NCI-H345 treated with DMSO at 0.1 percent for 48 hours (cell line): ENCODE measurements at regions not wholly inside any gene's neighbourhood (a gene's known extent, or its start where the extent isn't known, plus 50 kb on each side); places are given as distances from the start of the nearest gene placed in this dataset.
"Not testable (repeated sequence)": the region's sequence is repeated elsewhere in the genome, so short reads cannot be mapped to it uniquely, and the experiment has no call there.

Source experiments
- DNase-seq: peaks from one replicate; lab custom pipeline; 2025; ENCODE audit not compliant: unreplicated experiment; lab: John Stamatoyannopoulos, UW

DNA sequence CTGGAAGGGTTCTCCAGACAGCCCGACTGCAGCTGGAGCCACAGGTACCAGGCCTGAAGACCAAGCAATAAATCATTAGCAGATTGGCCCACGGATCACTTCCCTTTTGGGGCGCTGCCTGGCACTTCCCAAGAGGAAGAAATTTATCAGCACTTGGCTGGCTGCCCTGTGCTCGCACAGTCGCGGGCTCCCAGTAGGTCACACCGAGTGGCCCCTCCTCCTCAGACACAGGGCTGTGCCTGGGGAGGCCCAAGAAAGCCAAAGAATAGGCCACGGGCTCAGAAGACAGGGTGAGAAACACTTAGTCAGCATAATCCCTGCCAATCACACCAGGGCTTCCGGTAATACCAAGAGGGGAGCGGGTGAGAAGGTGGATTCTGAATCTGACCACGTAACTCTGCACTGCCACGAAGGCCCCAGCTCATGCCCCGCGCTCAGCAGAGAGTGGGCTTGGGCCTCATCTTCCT lies 115.7 kb upstream of the MSX2 start:
- DNase-seq: no peak

DNA sequence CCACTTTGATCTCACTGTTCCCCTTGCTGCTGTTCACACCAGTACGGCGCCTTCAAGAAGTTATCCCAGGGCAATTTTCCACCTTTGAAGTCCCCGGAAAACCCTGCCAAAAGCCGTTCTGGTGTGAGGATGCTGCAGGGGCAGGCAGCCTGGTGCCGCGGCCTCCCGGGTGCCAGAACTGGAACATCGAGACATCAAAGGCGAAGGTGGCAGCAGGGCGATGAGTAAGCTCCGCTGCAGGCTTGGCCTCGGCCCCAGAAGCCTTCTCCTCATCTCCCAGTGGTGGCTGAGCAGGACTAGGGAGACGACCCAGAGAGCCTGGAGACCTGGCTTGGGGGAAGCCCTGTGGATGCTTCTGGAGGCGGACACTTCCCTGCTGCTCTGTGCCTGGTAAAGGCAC lies 115.3 kb upstream of the MSX2 start:
- DNase-seq: no peak

DNA sequence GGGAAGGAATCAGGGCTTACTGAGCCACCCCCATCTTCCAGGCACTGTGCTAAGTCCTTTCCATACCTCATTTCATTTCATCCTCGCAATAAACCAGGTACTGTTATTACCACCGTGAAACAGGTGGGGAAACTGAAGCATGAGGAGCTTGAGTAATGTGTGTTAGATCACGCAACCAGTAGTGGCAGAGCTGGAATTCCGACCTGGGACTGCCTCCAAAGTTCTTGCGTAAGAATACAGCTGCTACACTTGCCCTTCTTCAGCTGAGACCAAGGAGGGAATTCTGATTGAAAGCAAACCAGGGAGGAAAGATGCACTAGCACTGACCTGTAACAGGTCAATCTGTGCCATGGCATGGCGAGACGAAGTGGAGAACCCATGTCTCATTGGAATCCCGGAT lies 113.4 kb upstream of the MSX2 start:
- DNase-seq: no peak

DNA sequence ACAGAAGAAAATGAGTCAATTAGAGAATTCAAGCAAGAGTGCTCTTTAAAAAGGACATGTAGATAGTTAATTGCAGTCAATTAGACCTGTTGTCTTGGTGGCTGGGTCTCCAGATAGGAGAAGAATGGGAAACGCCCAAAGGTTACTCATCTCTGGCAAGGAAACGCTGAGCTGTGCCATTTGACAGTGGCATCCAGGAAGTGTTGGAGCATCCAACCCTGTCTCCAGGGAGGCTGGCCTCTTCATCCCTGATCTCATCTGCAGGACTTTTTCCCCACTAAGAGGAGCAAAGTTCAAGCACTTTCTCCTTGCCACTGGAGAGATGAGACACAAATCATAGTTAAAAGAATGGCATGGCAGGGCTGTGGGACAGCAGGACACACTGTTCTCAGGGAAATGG lies 111.7 kb upstream of the MSX2 start:
- DNase-seq: no peak

DNA sequence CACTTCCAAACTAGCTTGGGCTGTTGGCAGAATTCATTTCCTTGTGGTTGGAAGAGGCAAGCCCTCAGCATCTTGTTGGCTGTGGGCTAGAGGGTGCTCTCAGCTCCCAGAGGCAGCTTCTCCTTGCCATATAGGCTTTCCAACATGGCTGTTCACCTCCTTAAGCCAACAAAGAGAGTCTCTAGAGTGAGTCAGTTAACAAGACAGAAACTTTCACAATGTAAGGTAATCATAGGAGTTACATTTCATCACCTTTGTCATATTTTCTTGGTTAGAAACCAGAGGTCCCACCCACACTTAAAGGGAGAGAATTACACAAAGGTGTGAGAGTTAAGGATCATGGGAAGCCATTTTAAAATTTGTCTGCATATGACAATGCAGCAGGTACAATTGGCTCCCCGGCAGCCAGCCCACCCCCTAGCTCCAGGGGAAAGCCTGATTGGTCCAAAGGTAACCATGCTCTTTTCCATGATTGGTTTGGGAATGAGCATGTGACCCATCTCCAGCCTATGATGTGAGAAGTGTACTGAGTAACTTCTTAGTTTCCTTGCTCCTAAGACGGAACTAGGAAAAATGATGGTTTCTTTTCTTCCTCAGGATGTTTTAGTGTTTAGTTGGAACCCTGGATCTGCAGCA lies 109.8 kb upstream of the MSX2 start:
- DNase-seq: no peak

DNA sequence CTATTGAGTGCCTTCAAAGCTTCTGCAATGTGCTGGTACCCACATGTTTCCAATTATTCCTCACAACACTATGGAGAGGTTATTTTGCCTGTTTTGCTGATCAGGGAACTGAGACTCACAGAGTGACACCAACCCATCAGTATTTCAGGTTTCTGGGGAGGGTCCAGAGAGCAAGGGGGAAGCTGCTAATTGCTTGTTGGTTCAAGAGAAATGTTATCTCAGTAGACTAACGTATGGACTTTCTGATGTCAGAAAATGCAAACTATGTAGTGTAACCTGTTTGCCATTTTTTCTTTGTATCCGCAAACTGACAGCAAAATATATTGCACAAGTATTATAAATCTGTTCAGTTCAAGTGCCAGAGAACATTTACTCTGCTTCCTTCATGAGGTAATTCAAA lies 108.3 kb upstream of the MSX2 start:
- DNase-seq: no peak

DNA sequence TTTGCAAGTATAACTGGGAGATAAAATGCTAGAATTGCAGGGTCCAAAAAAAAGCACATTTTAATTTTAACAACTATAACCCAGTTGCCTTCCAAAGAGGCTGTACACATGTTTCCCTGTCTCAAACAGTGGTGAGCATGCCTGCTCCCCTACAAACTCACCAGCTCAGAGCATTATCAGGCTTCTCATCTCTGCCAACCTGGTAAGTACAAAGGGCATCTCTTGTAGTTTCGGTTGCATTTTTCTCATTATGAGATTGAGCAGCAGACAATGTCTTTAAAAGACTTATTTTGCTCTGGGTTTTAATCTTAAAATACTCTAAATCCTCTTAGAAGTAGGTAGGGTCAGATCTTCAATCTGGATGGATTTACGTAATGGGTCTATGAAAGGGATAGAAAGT lies 107.1 kb upstream of the MSX2 start:
- no peak for DNase-seq

DNA sequence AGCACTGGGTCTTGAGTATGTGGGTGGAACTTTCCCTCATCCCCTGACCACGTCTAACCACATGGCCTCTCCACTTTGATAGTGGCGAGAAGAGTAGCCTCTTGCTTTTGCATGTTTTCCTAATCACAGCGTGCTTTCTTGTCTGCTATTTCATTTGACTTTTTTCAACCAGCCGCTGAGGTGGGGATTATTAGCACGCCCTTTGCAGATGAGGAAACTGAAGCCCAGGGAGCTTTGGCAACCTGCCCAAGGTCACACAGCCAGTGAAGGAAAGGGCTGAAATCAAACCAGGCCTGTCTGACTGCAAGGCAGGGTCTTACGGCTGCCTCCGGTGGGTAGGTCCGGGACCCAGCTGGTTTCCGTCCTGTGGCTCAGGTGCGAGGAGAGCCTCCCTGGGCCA lies 106.5 kb upstream of the MSX2 start:
- DNase-seq: no peak

DNA sequence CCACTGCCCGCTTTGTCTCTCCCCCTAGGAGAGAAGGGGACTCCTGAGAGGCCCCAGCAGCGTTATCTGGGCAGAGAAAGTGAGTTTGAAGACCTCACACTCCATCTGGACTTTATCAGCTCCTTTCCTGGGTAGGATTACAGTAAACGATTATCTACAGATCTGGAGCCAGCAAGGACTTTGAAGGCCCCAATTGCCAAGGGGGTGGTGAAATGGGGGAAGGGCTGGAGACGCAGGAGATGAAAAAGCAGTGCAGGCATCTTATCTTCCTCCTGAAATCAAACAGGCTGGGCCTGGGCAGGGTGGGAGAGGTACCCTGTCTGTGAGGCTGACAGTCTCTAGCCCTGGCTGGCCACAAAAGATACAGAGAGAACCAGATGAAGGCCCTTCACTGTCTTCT lies 105.8 kb upstream of the MSX2 start:
- no peak for DNase-seq

DNA sequence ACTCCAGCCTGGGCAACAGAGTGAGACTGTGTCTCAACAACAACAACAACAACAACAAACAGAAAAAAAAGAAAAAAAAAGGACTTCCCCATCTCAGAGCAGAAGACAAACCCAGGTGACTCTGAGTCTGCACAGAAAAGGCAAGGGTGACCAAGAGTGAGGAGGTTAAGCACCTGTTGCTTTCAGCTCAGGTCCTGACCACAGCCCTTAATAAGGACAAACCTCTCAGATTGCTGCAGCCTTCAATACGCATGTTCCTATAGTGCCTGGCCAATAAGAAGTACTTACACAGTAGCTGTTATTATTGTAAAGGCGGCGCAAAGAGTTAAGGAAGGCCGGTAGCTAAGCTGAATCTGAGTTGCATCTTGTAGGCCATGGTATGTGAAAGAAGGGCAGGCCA lies 102.3 kb upstream of the MSX2 start:
- DNase-seq: no peak

DNA sequence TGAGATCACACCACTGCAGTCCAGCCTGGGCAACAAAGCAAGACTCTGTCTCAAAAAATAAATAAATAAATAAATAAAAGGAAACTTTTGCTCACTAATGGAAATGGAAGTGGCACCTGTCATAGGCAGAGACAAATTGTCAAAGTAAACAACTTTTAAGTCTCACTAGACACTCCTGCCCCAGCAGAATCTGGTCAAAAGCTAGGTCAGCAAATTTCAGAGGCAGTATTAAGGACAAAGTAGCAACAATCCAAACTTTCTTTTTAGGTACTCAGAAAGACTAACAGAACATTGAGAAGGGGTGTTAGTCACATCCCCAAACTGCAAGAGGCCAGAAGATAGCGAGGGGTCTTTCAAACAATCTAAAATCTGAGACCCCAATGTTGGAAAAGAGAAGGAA lies 101.4 kb upstream of the MSX2 start:
- DNase-seq: no peak

DNA sequence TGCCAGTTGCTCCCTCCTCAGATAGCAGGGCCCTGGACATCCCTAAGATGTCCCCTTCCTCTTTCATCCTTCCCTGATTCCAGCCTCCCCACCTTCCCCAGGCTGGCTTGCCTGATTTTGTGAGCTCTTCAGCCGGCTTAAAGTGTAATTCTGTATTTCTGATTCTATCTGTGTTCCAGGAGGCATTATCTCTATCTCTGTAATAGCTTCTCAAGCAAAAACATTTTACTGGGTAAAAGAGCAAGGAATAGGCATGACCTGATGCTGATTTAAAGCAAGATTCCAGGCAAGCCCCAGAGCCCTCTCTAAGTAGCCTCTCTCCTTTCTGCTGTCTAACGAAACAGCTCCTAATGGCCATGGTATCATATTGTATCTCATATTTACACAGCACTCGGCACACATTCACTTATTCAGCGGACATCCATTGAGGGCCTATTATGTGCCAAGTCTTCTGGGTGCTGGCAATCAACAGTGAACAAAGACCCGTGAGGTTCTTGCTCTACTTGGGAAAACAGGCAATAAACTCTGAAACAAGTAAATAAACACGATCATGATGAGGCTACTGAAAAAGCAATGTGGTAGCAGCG lies 100.9 kb upstream of the MSX2 start:
- DNase-seq: peak; percentile 9

DNA sequence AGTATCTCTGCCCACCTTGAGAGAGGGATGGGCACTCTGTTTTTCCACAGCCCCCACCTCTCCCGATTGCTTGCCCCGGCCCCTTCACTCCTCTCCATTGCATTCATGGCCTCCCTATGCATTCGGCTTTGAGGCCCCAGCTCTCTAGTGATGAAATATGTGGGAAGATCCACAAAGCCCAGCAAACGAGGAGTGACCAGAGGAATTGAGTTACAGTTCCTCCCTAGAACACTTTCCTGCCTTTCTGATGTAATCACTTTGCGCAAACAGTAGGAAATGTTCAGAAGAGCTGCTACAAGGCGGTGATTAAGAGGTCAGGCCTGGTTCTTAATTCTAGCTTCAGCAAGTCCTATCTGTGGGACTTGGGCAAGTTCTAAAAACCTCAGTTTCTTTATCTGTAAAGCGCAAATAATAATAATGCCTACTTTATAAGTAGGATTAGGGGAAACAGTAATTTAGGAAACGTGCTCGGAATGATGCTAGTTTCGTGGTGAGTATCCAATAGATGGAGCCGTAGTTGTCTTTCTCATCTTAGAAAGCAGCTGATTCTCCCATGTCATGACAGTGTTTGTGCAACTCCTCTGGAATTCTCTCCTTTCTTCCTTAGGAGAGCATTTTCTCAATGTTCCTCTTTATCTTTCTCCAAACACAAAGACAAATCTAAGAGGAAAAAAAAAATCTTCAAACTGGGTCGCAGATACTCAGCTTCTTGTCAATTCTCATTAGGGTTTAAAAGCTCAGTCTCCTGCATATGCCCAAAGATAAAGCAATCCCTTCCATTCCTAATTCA lies 99.5 kb upstream of the MSX2 start:
- DNase-seq: no peak

DNA sequence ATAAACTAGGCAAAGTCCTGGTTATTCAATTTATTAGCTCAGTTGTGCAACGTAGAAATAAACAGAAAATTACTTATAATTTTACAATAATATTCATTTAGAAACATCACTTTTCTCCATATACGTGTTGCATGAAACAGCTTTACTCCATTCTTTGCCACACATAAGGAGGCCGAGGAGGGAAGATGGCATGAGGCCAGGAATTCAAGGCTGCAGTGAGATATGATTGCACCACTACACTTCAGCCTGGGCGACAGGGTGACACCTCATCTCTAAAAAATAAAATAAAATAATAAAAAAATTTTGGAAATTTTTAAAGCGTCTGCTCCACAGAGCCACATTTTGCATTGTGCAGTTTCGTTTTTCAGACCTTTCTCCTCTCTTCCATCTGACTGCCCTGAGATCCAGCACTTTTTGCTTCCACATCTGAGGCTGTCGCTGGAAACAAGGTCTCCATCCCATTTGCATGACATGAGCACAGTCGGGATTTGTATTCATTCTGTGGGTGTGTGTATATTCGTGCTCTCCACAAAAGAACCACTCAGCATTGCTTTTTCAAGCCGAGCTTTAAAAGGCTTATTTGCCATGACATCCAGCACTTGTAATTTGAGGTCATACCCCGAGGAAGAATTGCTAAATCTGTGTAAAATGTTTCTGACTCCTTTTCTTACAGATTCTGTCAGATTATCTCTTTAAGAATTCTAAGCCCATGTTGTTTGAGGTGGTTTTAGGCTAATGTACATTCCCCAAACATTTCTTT lies 98.6 kb upstream of the MSX2 start:
- DNase-seq: no peak

DNA sequence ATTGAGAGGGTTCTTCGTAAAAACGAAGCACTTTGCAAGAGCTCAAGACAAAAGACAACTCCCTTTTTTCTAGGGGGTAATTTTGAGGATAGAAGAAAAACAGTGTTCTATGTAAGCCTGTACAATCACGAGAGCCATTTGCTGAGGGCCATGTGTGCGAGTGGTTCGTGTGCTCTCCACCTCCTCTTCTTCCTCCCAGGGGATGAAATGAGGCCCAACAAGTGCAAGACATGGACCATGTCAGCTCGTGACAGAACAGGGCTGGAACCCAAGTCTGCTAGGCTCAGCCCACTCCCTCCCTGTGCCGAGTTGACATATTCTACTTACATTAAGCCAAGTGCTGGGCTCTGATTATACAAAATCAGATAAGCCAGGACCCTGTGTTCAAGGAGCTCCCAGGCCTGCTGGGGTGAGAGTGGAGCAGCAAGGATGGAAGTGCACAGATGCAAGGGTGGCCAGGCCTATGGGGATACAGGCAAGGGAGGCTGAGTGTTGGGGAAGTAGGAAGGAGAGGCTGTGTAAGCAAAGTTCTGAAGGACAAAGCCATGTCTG lies 97.9 kb upstream of the MSX2 start:
- no peak for DNase-seq

DNA sequence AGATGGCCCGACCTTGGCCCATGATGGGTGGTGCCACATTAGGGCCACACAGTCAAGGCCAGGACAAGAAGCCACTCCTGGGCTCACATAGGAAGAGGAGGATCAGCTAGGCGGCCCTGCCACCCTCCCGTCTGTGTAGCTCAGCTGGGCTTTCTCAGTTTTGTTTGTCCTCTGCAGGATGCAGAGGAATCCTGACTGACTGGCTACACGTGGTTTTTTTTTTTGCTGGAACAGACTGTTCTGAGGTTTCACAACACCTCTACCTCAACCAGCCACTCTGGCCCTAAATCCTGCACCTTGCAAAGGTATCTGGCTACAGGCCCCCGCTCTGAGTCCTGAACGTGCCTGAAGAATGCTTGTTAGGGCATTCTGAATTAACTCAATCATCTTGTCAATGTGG lies 88.3 kb upstream of the MSX2 start:
- DNase-seq: no peak

DNA sequence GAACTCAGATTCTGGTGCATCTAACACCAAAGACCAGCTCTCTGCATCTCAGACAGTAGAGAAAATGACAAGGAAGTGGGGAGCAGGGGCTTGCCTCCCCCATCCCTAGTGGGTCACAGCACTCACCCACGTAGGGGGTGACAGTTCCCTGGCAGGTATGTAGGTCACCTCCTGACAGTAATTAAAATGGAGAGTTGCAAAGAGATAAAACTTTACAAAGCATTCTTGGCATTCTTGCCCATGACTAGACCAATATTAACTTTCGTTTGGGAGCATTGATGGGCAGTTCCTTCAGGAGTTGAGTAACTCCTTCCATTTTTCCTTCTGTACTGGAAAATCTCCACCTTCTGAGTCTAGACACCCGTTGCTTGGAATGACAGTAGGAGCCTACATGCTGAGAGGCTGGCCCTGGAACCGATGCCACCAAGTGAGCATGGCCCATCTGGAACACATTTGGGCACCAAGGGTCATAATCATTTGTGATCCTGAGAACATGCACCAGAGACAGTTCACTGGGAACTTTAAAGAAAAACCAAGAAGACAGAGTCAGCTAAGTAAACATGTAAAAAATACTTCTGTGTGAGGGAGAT lies 81.5 kb upstream of the MSX2 start:
- no peak for DNase-seq

DNA sequence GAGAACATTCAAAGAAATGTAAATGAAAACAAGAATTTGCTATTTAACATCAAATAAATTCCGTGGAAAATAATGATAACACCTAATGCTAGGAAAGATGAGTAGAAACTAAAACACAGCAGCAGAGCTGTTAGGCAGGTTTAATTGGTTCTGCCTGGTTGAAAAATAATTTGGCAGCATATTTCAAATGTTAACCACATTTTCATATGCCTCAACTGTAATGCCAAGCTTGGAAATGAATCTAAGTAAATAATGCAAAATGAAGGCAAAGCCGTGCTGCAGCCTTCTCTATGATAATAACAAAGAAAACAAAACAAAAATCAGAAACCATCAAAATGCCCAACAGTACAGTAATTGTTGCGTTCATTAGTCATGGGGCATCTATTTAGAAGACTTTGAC lies 79.9 kb upstream of the MSX2 start:
- DNase-seq: no peak

DNA sequence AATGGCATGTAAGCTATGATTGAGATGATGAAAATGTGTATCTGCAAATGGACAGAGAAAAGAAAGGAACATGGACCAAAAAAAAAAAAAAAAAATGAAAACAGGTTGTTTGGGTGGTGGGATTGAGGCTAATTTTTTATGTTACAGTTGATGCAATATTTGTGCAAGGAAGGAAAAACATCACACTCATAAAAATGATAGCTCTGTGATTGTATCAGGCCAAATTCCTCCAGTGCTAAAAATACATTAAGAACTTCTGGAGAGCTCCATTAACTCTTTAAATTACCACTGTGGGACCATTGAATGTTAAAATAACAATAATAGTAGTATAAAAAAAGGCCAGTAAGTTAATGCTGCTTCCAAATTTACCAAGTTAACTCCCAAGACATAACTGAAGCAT lies 79.5 kb upstream of the MSX2 start:
- DNase-seq: no peak

DNA sequence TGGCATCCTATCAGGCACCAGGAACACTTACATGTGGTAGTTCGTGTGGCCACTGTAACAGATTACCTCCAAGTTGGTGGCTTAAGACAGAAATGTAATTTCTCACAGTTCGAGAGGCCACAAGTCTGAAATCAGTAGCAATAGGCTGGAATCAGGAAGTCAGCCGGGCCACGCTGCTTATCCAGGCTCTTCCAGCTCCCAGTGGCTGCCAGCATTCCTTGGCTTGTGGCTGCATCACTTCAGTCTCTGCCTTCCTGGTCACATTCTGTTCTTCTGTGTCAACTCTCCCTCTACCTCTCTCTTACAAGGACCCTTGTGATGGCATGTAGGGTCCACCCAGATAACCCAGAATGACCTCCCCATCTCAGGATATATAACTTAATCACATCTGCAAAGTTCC lies 78.7 kb upstream of the MSX2 start:
- no peak for DNase-seq

DNA sequence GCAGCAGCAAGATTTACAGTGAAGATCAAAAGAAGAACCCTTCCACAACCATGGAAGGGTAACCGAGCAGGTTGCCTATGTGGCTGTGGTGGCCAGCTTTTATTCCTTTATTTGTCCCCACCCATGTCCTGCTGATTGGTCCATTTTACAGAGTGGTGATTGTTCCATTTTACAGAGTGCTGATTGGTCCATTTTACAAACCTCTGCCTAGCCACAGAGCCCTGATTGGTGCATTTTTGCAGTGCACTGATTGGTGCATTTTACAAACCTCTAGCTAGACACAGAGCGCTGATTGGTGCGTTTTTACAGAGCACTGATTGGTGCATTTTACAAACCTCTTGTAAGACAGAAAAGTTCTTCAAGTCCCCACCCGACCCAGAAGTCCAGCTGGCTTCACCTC lies 75.8 kb upstream of the MSX2 start:
- DNase-seq: not testable (repeated sequence)
